HG02943 (cell line): ENCODE measurements at regions not wholly inside any gene's neighbourhood (a gene's known extent, or its start where the extent isn't known, plus 50 kb on each side); places are given as distances from the start of the nearest gene placed in this dataset.

Source experiments
- ATAC-seq: cut with Tn5 transposase; IDR thresholded peaks from one replicate; pipeline ENCODE4 v1.9.1; 2021; ENCODE audit warnings: mild to moderate bottlenecking, low read depth, moderate library complexity; ENCODE audit not compliant: unreplicated experiment

DNA sequence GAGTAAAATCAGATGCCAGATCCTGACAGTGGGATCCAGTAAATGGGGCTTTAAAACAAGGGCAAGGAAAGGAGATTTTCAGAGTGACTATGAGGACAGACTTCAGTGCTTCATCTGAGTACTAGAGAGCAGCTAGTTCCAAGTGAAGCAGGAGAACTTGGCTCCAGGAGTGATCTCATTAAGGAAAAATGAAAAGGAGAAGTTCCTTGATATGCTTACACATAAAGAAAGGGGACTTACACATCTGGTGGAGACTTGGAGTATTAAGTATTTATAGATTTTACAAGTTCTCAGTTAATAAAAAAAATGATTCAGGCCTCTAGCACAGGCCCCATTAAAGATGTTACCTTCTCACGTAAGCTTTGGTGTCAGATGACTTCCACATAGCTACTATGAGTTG, 105.8 kb downstream of the ICOS start:
- ATAC-seq: no peak

DNA sequence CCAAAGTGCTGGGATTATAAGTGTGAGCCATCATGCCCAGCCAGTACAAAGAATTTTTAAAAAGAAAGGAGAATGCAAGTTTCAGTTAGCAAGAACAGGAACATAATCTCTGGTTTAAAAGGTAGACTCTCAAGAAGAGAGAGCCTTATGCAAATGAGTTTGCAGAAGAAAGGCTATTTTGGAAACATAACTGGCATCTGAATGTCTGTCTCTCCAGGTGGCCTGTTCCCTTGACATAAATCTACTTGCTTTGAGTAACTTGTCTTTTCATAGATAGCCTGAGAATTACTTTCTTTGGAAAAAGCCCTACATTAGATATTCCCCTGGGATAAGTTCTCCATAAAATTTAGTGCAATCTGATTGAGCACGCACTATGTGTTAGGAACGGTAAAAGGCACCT, 109.6 kb downstream of the ICOS start:
- ATAC-seq: no peak

DNA sequence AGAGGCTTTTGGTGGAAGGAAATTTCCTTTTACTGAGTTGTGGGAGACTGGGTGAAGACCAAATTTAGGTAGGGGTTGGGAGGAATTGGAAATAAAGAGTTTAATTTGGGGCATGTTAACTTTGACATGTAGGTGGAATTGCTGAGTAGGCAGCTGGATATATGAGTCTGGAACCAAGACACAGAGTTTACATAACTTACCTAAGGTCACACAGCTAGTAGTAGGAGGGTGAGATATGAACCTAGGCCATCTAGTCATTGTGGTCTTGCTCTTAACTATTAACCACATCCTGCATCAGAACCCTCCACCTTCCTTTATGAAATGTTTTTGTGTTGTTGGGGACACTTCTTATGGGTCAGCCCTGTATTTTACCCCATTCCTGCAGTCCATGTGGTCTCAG, 113.1 kb downstream of the ICOS start:
- peak; percentile 64 for ATAC-seq

DNA sequence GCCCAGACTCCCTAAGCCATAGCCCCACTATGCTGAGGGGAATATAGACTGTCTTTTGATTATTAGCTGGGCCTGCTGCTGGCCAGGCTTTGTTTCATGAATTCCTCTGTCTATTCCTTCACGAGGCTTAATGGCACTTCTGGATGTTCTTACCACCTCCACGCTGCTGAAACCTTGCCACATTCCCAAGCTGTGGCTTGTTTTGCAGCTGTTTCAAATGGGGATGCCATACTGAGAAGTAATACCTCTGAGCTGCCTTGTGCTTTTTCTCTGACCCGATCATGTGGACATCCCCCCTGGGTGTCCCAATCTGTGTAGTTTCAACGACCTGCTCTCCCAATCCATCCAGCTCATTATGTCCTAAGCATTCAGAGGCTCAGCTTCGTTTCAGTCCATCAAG, 114.1 kb downstream of the ICOS start:
- no peak for ATAC-seq

DNA sequence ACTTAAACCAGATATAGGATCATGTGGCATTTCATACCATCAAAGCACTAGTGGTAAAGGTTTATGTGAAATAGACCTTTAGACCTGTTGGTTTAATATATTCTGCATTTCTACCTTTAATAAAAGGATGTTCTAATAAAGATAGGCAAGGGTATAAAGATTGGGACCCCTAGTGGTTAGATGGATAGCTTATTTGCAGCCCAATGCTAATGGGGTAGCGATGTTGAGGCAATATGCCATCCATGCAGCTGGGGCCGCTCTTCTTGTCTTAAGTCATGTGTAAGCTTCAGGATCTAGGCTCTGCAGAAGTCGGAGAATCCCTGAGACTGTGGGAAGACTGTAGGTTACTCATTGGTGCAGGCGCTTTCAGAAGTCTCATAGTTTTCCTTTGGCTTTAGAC, 114.9 kb downstream of the ICOS start:
- ATAC-seq: no peak

DNA sequence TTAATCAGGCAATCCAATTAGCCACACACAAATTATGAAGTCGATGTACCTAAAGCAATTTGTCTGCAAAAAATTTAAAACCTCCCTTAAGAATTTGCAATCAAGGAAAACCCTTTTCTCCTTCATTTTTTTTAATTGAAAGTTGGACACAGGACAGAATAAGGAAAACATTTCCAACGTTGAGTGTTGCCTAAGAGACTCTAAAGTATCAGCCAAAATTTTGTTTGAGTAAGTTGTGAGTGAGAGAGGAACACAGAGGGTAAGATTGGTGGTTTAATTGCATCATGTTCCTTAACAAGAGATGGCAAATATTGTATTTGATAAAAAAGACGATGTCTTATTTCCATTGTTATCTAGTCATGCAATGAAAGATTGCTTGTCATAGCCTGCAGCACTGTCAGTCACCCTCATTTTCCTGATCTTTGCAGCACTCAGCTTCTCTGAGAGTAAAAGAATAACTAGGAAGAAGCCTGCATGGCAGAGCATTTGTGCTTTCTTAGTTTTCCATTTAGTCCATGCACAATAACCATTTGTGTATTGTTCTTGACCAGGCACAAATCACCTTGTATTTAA, 115.5 kb downstream of the ICOS start:
- ATAC-seq: no peak

DNA sequence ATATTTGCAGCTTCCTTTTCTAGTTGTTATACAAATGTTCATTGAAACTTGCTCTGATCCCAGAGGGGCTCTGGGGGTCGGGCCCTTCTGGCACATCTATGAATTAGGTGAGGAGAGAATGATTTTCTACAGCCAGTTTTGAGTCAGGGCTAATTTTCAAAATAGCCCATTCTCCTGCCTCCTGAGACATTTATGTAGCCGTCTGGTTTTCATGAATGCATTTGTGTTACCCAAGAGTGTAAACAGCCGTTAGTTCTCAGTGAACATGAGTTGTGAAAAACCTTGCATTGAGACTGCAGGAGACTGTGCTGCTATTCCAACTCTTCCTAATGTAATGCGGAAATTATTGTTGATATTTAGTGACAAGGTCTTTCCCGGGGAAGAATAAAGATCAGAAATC, 122.5 kb downstream of the ICOS start:
- ATAC-seq: no peak

DNA sequence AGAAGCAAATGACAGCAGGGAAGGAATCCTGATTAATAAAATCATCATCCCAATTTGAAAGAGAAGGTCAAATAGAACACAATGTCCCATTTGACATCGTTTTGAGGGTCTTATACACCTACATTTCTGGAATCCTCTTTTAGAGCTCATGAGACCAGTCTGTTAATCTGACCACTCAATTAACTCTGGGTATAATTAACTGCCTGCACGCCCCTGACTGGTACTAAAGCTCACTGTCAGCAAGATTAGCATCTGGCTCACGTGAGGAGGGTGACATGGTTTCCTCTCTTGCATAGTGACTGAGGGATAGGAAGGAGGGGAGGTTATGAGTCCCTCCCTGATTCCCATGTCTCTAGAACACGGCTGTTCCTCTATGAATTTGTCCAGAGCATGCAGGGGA, 124.3 kb downstream of the ICOS start:
- no peak for ATAC-seq

DNA sequence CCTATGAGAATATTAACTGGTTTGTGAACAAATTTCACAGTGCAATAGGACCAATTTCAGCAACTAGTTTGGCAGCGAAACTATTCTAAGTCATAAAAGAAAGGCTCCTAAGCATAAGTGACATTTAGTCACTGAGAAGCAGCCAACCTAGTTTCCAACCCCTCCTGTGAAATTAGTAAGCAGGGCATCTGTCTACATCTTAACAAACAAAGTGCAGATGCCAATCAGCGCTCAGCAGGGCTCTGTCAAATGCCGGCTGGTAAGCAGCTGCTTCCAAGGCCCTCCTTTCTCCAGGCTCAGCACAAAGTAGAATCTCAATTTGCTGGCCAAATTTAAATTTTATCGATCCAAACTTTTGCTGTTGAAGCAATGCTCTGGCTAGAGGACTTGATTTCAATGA, 124.7 kb downstream of the ICOS start:
- no peak for ATAC-seq

DNA sequence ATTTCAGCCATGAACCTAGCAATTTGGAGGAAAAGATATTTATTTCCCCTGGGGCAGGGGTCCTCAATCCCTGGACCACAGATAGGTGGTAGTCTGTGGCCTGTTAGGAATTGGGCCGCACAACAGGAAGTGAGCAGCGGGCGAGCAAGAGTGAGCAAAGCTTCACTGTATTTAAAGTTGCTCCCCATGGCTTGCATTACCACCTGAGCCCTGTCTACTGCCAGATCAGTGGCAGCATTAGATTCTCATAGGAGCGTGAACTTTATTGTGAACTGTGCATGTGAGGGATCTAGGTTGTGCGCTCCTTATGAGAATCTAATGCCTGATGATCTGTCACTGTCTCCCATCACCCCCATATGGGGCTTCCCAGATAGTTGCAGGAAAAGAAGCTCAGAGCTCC, 127.6 kb downstream of the ICOS start:
- ATAC-seq: no peak

DNA sequence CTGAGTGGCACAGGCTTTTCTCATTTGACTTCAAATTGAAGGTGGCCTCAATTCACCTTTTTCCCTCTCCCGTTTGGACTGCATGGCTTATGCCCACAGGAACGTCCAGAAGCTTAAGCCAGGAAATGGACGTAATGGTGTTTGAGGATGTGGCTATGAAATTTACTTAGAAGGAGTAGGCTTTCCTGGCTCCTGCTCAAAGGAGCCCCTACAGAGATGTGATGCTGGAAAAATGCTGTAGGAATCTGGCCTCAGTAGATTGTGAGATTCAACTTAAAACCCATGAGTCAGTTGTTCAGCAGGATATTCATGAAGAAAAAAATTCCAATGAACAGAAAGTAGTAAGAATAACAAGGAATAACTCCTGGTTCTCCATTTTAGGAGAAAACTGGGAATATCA, 129.0 kb downstream of the ICOS start:
- no peak for ATAC-seq

DNA sequence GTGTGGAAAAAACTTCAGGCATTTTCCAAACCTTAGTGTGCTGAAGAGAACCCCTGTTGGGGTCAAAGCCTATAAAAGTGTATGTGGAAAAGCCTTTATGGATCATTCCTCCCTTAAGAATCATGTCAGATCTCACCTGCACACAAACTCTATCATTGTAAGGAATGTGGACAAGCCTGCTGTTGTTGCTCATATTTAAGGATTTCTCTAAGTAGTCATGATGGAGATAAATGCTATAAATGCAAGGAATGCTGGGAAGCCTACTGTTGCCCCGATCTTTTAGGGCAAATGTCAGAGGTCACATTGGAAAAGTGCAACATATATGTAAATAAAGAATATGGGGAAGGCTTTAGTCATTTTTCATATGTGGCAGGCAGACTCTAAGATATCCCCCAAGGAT, 129.5 kb downstream of the ICOS start:
- no peak for ATAC-seq

DNA sequence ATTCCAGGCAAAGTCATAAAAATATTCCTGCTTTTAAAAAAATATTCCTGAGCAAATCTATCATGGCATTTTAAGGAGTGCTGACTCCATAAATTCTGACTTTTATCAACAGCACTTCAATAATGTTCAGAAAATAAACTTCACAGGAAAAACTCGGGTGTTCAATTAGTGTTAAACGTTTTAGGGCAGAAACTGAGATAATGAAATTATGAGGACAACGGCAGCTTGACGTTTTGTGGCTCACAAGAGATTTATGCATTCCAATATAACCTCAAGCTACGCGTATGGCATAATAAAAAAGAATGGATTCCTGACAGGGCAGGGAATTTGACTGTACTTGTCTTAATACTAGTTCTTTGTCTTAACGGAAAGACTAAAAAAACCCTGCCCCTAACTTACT, 133.2 kb downstream of the ICOS start:
- no peak for ATAC-seq

DNA sequence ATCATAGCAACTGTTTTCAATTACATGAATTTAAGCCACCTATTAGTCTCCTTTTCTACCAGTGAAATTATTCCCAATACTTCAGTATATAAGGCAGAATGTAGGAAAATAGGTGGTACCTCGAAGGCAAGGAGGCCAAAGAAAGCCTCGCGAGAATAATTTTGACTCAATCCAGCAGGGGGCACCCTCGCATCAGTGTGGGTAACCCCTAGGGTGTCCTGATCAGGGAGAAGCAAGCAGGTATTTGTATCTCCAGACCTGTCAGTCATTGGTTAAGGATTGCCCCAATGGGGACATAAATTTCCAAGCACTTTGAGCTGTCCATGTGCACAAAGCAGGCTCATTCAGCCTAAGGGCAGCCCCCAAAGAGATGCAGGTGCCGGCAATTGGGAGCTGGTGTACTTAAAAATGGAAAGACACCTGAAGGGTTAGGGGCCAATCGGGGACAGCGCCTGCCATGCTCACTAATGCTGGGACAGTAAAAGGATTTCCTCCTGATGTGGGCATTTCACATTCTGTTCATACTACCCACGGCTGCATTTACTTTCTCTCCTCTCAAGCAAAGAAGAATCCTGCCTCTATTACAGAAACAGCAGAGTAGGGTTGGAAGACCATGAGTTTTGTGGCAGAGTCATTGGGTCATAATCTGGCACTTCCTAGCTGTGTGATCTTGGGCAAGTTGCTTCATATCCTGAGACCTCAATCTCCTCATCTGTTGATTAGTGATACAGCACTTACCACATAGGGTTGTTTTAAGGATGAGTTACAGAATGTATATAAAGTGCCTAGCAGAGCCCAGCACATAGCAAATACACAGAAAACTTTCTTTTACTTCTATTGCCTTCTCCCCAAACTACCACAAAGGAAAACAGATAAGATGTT, 136.1 kb downstream of the ICOS start:
- no peak for ATAC-seq

DNA sequence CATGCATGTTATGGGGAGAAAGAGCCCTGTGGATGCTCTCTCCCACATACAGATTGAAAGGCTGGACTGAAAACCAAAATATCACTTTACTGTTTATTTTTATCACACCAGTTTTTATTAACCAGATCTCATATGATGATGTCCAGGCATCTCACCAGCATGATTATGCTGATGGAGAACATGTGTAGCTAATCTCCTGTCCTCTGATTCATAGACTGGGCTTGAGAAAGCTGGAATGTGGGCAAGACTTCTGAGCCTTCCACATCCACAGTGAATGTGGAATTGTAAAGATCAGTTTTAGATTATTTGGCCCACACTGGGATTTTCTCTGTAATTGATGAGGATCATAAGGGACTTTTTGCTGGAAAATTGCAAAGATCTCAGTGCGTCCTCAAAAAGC, 137.9 kb downstream of the ICOS start:
- no peak for ATAC-seq

DNA sequence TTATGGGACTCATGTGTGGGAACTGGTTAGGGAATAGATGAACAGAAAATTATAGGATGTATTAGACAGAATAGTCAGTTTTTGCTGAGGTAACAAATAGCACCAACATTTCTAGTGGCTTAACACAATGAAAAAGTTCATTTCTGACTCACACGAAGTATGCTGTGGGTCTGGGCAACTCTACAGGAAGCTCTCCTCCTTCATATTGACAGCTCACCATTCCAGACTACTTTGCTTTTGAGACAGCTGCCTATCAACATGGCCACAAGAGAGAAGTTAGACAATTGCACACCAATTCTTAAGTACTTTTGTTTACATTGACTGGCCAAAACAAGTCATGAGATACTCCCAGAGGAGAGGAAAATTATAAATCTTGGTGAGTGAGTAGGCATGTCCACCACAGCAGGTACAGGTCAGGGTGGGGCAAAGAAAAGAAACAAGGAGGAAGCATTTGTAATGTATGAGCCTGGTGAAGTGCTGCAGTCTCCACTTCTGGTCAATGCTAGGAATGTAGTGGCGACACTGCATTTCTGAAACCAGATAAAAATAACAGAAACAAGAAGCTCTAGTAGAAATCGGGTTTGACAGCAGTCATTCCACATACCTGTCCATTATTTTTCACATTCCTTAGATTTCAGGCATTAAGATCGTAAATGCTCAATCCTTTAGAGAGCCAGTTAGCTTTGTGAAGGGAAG, 141.6 kb downstream of the ICOS start:
- ATAC-seq: no peak

DNA sequence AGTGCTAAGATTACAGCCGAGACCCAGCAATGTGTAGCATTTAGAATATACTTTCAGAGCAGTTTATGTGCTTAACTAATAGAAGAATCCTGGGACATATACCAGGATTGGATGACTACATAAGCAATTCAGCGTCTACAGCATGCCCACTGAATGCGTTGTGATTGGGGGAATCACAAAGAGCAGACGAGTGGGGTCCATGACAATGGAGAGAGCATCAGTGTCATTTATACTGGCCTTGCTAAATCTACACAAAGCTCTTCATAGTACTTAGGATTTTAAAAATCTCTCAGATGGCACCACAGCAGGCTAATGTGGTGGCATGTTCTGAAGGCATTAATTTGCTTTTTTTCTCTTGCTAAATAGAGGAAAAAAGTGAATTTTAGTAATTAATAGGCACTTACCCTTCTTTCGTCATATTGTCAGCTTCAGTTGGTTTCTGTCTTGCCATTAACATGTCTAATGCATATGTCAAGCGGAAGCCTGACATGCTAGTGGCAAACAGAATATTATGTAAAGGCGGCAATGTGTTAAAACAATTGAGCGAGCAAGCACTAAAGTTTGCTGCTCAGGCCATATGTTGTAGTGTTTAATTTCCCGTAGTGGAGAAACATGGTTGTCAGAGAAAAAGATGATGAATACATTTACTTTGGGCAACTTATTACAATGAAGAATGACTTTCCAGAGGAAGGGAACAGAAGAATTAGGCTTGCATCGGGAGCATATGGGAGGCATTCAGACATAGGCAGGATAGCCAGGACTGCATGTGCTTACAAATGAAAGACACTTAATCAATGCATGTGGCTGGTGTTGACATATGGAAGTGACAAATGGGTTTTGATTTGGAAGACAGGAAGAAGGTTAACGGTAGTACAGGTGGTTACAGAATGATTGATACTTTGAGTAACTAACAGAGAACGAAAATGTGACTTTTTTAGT, 145.2 kb downstream of the ICOS start:
- no peak for ATAC-seq

DNA sequence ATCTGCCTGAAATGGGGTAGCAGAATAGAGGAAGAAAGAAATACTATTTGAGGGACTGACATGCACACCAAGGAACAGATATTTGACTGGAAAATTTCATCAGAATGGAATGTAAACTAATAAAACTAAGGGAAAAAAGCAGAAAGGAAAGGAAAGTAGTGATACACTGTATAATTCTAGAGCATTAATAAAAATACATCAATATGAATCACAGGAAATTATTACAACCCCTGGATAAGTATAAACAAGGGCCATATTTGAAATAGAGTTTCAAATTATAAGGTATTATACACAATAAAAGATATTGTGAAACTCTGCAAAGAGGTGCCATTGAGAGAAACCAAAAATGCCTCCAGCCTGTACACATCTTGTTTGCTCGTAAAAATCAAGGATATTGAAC, 149.6 kb downstream of the ICOS start:
- ATAC-seq: no peak

DNA sequence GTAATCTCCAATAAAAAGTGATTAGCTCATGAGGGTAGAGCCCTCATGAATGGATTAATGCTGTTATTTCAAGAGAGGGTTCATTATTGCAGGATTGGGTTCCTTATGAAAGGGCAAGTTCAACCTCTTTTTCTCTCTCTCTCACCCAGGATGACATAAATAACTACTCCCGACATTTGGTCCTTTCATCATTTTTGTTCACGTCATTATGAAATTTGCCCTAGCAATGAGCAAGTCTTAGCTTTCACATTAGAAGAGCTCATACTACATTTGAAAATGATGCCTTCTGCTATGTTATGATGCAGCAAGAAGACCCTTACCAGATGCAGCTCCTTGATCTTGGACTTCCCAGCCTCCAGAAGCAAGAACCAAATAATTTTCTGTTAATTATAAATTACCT, 152.5 kb downstream of the ICOS start:
- no peak for ATAC-seq

DNA sequence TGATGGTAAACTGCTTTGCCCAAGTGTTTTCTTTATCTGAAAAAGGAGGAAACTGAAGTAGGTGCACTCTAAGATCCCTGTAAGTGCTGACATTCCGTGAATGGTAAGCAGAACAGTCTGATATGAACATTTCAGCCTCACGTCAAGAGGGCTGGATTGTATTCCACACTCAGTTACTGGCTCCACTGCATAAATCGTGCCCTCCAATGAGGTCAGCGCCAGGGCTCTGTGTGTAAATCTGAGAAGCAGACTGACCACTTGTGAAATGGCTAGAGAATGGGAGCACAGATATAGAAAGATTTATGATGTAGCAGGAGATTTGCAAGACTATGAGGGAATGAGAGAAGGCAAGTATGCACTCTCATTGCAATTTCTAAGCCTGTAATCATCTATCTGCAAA, 153.0 kb downstream of the ICOS start:
- no peak for ATAC-seq

DNA sequence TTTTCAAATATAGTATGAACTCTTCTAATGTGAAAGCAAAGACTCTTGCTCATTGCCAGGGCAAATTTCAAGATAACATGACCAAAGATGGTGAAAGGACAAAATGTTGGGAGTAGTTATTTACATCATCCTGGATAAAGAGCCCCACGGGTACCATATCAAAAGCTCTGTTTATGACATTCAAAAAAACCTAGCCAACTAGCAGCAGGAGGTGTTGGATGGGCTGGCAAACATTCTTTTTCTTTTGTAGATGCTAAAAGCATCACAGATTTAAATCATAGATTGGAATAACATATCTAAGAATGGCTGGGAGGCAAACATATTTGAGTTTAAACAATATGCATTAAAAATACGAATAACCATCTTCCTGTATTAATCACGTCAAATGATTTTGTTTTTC, 153.5 kb downstream of the ICOS start:
- ATAC-seq: no peak
